Endothelial cell of umbilical vein (primary cell): ENCODE measurements at regions not wholly inside any gene's neighbourhood (a gene's known extent, or its start where the extent isn't known, plus 50 kb on each side); places are given as distances from the start of the nearest gene placed in this dataset.

Experiments
- BruUV-seq: library from RNA; stranded (reverse); fragments of 400-500 nt; replicated peaks from 2 replicates; lab custom pipeline; 2021; lab: Mats Ljungman, UMichigan
- CTCF ChIA-PET: fragments of 300-600, 350-600 bp; sonication (Branson Sonifier 250); formaldehyde crosslinking; loops from one replicate; lab custom pipeline; 2021; ENCODE audit warnings: antibody characterized with exemption, inconsistent platforms; lab: Charles Lee
- POLR2A ChIA-PET: fragments of 300-600, 350-600 bp; sonication (Branson Sonifier 250); formaldehyde crosslinking; loops from one replicate; lab custom pipeline; 2021; ENCODE audit warnings: antibody characterized with exemption, inconsistent platforms; lab: Charles Lee
- DNase-seq: peaks from one replicate; pipeline ENCODE4 v3.0.0-alpha.2; 2011; ENCODE audit warnings: low read depth, low spot score
- FAIRE-seq: peaks from 2 replicates; lab custom pipeline; 2011; peaks lifted over from hg19 to GRCh38; lab: Jason Lieb, UNC
- H2AFZ ChIP-seq: 2 replicates; pipeline ENCODE4 v1.6.0; 2012; ENCODE audit warnings: low read depth, low read length, control low read depth, inconsistent platforms
- H3K27ac ChIP-seq: 2 replicates; pipeline ENCODE4 v1.5.1; 2011; ENCODE audit warnings: low read depth, mild to moderate bottlenecking, control low read depth, low read length, moderate library complexity; ENCODE audit not compliant: insufficient read depth
- H3K27me3 ChIP-seq, 2 experiments: 2 replicates each; pipeline versions ENCODE4 v1.6.0 to v1.6.1; 2011; ENCODE audit warnings: low read length in 2 of 2, mixed read lengths in 1 of 2; ENCODE audit not compliant: control insufficient read depth in 2 of 2, insufficient read depth in 2 of 2
- H3K36me3 ChIP-seq, 2 experiments: 2 replicates in 1 of 2; 3 replicates in 1 of 2; pipeline ENCODE4 v1.5.1; 2011; ENCODE audit warnings: low read length in 2 of 2, mild to moderate bottlenecking in 1 of 2, moderate library complexity in 1 of 2; ENCODE audit not compliant: control insufficient read depth in 2 of 2, insufficient read depth in 2 of 2; ENCODE audit errors: extremely low read depth in 1 of 2
- H3K4me1 ChIP-seq: 3 replicates; pipeline ENCODE4 v1.5.1; 2011; ENCODE audit warnings: mild to moderate bottlenecking, low read length; ENCODE audit not compliant: control insufficient read depth, insufficient read depth; ENCODE audit errors: extremely low read depth
- H3K4me2 ChIP-seq: 2 replicates; pipeline ENCODE4 v1.6.1; 2011; ENCODE audit warnings: low read length, control low read depth, mixed read lengths; ENCODE audit not compliant: insufficient read depth
- H3K4me3 ChIP-seq, 3 experiments: fragments of 200-600 bp in 1 of 3; sonication (generic), shearing (Covaris generic) in 1 of 3; replicated peaks in 1 of 3; 2 replicates each; pipeline ENCODE4 v1.5.1; 2011 to 2016; ENCODE audit warnings: control low read depth in 3 of 3, low read length in 3 of 3, mild to moderate bottlenecking in 2 of 3, inconsistent platforms in 1 of 3, low read depth in 1 of 3, moderate library complexity in 1 of 3; ENCODE audit not compliant: insufficient read depth in 1 of 3
- H3K79me2 ChIP-seq: 2 replicates; pipeline ENCODE4 v1.6.0; 2012; ENCODE audit warnings: low read length, inconsistent platforms; ENCODE audit not compliant: control insufficient read depth, insufficient read depth
- H3K9ac ChIP-seq: replicated peaks from 2 replicates; pipeline ENCODE3; 2011; ENCODE audit warnings: low read length, control low read depth; ENCODE audit not compliant: insufficient read depth; ENCODE audit errors: extremely low read depth
- H3K9me1 ChIP-seq: replicated peaks from 3 replicates; pipeline ENCODE4 v1.6.0; 2011; ENCODE audit warnings: mild to moderate bottlenecking, low read length; ENCODE audit not compliant: control insufficient read depth, insufficient read depth; ENCODE audit errors: extremely low read depth
- H3K9me3 ChIP-seq: replicated peaks from 2 replicates; pipeline ENCODE4 v1.5.1; 2012; ENCODE audit warnings: low read length, inconsistent platforms; ENCODE audit not compliant: control insufficient read depth, insufficient read depth
- H4K20me1 ChIP-seq: replicated peaks from 2 replicates; pipeline ENCODE3; 2011; ENCODE audit warnings: mild to moderate bottlenecking, low read length; ENCODE audit not compliant: control insufficient read depth, insufficient read depth; ENCODE audit errors: extremely low read depth
- CTCF ChIP-seq, 2 donors: IDR thresholded peaks; 1 replicate in 1 of 2; 2 replicates in 1 of 2; pipeline ENCODE4 v1.5.1; 2011; ENCODE audit warnings: low read length in 2 of 2, mild to moderate bottlenecking in 2 of 2, moderate library complexity in 2 of 2, control low read depth in 1 of 2, inconsistent platforms in 1 of 2, low read depth in 1 of 2; ENCODE audit not compliant: insufficient read depth in 1 of 2; ENCODE audit errors: extremely low read depth in 1 of 2
- EZH2 ChIP-seq: IDR thresholded peaks from 2 replicates; pipeline ENCODE4 v1.6.1; 2012; ENCODE audit warnings: borderline replicate concordance, low read depth, mild to moderate bottlenecking, moderate library complexity, low read length, inconsistent platforms; ENCODE audit not compliant: severe bottlenecking
- FOS ChIP-seq: IDR thresholded peaks from 2 replicates; pipeline ENCODE4 v1.6.1; 2011; ENCODE audit warnings: mild to moderate bottlenecking, low read length, moderate library complexity, borderline replicate concordance; ENCODE audit not compliant: insufficient read depth
- GATA2 ChIP-seq: IDR thresholded peaks from 2 replicates; pipeline ENCODE4 v1.7.0; 2011; ENCODE audit warnings: low read depth, mild to moderate bottlenecking, moderate library complexity, mixed read lengths, low read length; ENCODE audit not compliant: insufficient read length, insufficient read depth
- JUN ChIP-seq: IDR thresholded peaks from 2 replicates; pipeline ENCODE4 v1.6.1; 2011; ENCODE audit warnings: borderline replicate concordance, low read depth; ENCODE audit not compliant: insufficient read length, insufficient read depth
- MAX ChIP-seq: IDR thresholded peaks from 2 replicates; pipeline ENCODE4 v1.6.1; 2011; ENCODE audit not compliant: insufficient read depth, insufficient read length
- MYC ChIP-seq: IDR thresholded peaks from one replicate; pipeline ENCODE4 v1.6.1; 2011; ENCODE audit warnings: mild to moderate bottlenecking, low read depth, low read length
- POLR2A ChIP-seq: IDR thresholded peaks from 2 replicates; pipeline ENCODE4 v1.6.1; 2012; ENCODE audit warnings: low read depth, mild to moderate bottlenecking, control low read depth, low read length
- POLR2AphosphoS5 ChIP-seq: IDR thresholded peaks from 2 replicates; pipeline ENCODE4 v1.6.1; 2012; ENCODE audit warnings: low read depth, mild to moderate bottlenecking, control low read depth, low read length, moderate library complexity; ENCODE audit not compliant: insufficient read depth
- dilution Hi-C: fragments of 300-500 bp; cut with MboI; formaldehyde crosslinking; loops from one replicate; pipeline ENCODE4 v1.15.0; 2019; ENCODE audit warnings: low sequenced_read_pairs; ENCODE audit not compliant: extremely low pct_ligation_motif_present
- intact Hi-C: fragments of 100-400 bp; cut with micrococcal nuclease; formaldehyde crosslinking; loops from one replicate; pipeline ENCODE4 v1.10.0; 2022

GRCh38 chr2:226234187-226234586, 565.4 kb downstream of the IRS1 start:
- POLR2A ChIA-PET, result no interaction called here
- dilution Hi-C loops, result no loop called here
- H3K79me2 ChIP-seq, result no peaks in the 10 kb centered on the region
- FAIRE-seq (no peak), DNase-seq (no peak)
- intact Hi-C loops, result no loop called here
- no peaks in the 10 kb centered on the region for H3K4me1 ChIP-seq
- H3K4me3 ChIP-seq, result no peak overlapping the region
- H2AFZ ChIP-seq, result no peak overlapping the region
- H3K36me3 ChIP-seq, result no peaks in the 10 kb centered on the region
- BruUV-seq, result no TSS peak
- no peak overlapping the region for H3K27ac ChIP-seq
- H3K4me2 ChIP-seq, result no peak overlapping the region
- no peaks in the 10 kb centered on the region for H4K20me1 ChIP-seq
- H3K9ac ChIP-seq, result no peak overlapping the region
- H3K9me1 ChIP-seq, result no peaks in the 10 kb centered on the region
- H3K27me3 ChIP-seq, result no peaks in the 10 kb centered on the region
- H3K9me3 ChIP-seq, result no peaks in the 10 kb centered on the region
- CTCF ChIA-PET, result no interaction called here
- TF ChIP-seq MYC, result no peak
- TF ChIP-seq JUN, result no peak
- no peak for TF ChIP-seq GATA2
- no peak for TF ChIP-seq CTCF (IDR thresholded peaks at IDR 0.05; ENCODE audit: extremely low read depth in 1 of 2, insufficient read depth in 1 of 2, low read depth in 1 of 2, low read length in 2 of 2)
- no peak for TF ChIP-seq EZH2
- TF ChIP-seq FOS, result no peak
- no peak for TF ChIP-seq MAX
- TF ChIP-seq POLR2AphosphoS5, result no peak
- TF ChIP-seq POLR2A, result no peak
